Osteoblast (primary cell): ENCODE measurements at regions not wholly inside any gene's neighbourhood (a gene's known extent, or its start where the extent isn't known, plus 50 kb on each side); places are given as distances from the start of the nearest gene placed in this dataset.
A peak's percentile ranks its signal among the peaks of the same experiment; 100 is the strongest.

ENCODE experiments used
- DNase-seq: peaks from one replicate; pipeline ENCODE4 v3.0.0; 2011; ENCODE audit warnings: low spot score, mixed read lengths; ENCODE audit not compliant: insufficient read length; ENCODE audit errors: missing footprints
- H2AFZ ChIP-seq: 2 replicates; pipeline ENCODE4 v1.6.0; 2011; ENCODE audit warnings: mild to moderate bottlenecking, low read length
- H3K27ac ChIP-seq: 2 replicates; pipeline ENCODE4 v1.5.1; 2011; ENCODE audit warnings: mild to moderate bottlenecking, low read depth, low read length, moderate library complexity
- H3K27me3 ChIP-seq: 2 replicates; pipeline ENCODE4 v1.6.0; 2012; ENCODE audit warnings: mild to moderate bottlenecking, control low read depth, inconsistent platforms, low read length, moderate library complexity; ENCODE audit not compliant: insufficient read depth
- H3K36me3 ChIP-seq: 2 replicates; pipeline ENCODE4 v1.5.1; 2011; ENCODE audit warnings: mild to moderate bottlenecking, low read length, control low read depth, moderate library complexity; ENCODE audit not compliant: insufficient read depth
- H3K4me1 ChIP-seq: 2 replicates; pipeline ENCODE4 v1.5.1; 2011; ENCODE audit warnings: mild to moderate bottlenecking, low read length, control low read depth, moderate library complexity; ENCODE audit not compliant: insufficient read depth
- H3K4me2 ChIP-seq: 2 replicates; pipeline ENCODE4 v1.6.0; 2011; ENCODE audit warnings: mild to moderate bottlenecking, low read length; ENCODE audit not compliant: insufficient read depth
- H3K4me3 ChIP-seq: fragments of 200-600 bp; sonication (generic); 3 replicates; pipeline ENCODE4 v1.5.1; 2012; ENCODE audit warnings: mild to moderate bottlenecking, low read length, inconsistent platforms; ENCODE audit not compliant: insufficient read depth
- H3K79me2 ChIP-seq: 2 replicates; pipeline ENCODE4 v1.6.0; 2012; ENCODE audit warnings: mild to moderate bottlenecking, low read length, control low read depth, inconsistent platforms; ENCODE audit not compliant: insufficient read depth
- H3K9me3 ChIP-seq: 2 replicates; pipeline ENCODE4 v1.5.1; 2011; ENCODE audit warnings: low read depth, low read length, control low read depth
- H4K20me1 ChIP-seq: 2 replicates; pipeline ENCODE4 v1.6.0; 2012; ENCODE audit warnings: mild to moderate bottlenecking, low read length, control low read depth; ENCODE audit not compliant: insufficient read depth
- TF ChIP-seq, protein P1 (sequence below): IDR thresholded peaks from 2 replicates; pipeline ENCODE4 v1.5.1; 2011; ENCODE audit warnings: mild to moderate bottlenecking, low read depth, low read length, moderate library complexity; ENCODE audit errors: extremely low read depth

DNA sequence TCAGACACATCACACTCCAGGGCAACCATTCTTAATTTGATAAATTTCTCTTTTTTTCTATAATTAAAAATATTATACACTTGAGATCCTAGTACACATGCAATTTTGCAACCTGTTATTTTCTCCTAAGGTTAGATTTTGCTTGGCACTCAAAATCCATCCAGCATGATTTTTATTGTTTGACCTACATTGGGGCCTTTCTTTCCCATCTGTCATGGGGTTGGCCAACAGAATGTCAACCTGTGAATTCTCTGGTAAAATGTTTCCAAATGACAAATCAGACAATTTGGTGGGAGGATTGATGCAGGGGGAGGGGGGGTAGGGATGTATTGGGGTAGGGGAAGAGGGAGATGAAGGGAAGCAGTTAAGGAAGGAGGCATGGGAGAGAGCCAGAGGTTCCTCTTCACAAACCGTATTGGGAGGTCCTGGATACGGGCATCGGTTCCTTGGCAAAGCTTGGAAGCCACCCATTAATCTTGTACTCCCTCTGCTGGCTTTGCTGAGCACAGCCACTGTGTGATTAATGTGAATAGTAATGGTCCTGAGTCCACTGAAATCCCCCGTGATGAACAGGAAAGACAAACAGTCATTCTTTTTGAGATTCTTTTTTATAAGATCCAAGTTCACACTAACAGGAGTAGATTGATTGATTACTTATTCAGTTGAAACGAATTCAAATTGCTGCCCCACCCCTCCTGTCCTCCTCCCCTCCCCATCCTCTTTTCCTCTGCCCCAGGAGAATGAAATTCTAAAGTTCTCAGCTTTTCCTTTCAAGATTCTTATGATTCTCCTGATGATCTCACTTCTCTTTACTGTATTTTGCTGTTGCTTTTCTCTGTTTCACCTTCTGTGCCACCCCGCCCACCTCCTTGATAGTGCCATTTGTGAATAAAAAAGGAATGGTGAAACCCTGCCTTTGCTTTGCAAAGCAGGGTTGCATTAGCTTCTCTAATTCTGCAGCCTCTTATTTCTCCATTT is 82.2 kb upstream of the SLC25A26 start:
- peaks cover 8% of the 10 kb centered on the region for H3K4me1 ChIP-seq
- TF ChIP-seq, protein P1, sequence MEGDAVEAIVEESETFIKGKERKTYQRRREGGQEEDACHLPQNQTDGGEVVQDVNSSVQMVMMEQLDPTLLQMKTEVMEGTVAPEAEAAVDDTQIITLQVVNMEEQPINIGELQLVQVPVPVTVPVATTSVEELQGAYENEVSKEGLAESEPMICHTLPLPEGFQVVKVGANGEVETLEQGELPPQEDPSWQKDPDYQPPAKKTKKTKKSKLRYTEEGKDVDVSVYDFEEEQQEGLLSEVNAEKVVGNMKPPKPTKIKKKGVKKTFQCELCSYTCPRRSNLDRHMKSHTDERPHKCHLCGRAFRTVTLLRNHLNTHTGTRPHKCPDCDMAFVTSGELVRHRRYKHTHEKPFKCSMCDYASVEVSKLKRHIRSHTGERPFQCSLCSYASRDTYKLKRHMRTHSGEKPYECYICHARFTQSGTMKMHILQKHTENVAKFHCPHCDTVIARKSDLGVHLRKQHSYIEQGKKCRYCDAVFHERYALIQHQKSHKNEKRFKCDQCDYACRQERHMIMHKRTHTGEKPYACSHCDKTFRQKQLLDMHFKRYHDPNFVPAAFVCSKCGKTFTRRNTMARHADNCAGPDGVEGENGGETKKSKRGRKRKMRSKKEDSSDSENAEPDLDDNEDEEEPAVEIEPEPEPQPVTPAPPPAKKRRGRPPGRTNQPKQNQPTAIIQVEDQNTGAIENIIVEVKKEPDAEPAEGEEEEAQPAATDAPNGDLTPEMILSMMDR, result peak; percentile 80
- no peak overlapping the region for H2AFZ ChIP-seq
- H3K27ac ChIP-seq, result no peak overlapping the region
- H3K36me3 ChIP-seq, result no peaks in the 10 kb centered on the region
- no peaks in the 10 kb centered on the region for H3K79me2 ChIP-seq
- no peak overlapping the region for H3K4me3 ChIP-seq
- H3K4me2 ChIP-seq, result no peak overlapping the region
- DNase-seq, result no peak
- H3K9me3 ChIP-seq, result no peaks in the 10 kb centered on the region
- no peaks in the 10 kb centered on the region for H3K27me3 ChIP-seq
- H4K20me1 ChIP-seq, result no peaks in the 10 kb centered on the region

DNA sequence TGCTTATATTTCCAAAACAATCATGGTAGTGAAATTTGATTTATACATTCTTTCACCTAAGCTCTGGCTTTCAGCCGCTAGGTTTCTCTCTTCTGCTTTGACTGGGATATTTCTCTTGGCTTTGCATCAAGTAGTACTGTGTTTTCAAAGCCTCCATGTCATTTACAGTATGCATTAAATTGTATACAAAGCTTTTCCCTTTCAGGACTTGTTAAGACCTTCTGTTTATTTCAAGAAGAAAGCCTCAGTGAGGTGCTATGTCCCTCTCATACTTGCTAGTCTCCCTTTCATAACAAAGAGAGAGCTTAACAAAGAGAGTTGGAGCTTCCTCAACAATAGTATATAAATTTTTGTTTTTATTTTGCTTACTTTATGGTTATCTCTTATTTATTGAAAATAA is 84.2 kb upstream of the SLC25A26 start:
- Histone ChIP-seq H3K36me3 (no peaks in the 10 kb centered on the region), H4K20me1 (no peaks in the 10 kb centered on the region), H3K4me2 (no peak overlapping the region), H3K27me3 (no peaks in the 10 kb centered on the region), H3K27ac (no peak overlapping the region), H2AFZ (no peak overlapping the region), H3K4me3 (no peak overlapping the region), H3K4me1 (peaks cover 14% of the 10 kb centered on the region), H3K79me2 (no peaks in the 10 kb centered on the region), H3K9me3 (no peaks in the 10 kb centered on the region)
- no peak for DNase-seq
- TF ChIP-seq, protein P1, result no peak

DNA sequence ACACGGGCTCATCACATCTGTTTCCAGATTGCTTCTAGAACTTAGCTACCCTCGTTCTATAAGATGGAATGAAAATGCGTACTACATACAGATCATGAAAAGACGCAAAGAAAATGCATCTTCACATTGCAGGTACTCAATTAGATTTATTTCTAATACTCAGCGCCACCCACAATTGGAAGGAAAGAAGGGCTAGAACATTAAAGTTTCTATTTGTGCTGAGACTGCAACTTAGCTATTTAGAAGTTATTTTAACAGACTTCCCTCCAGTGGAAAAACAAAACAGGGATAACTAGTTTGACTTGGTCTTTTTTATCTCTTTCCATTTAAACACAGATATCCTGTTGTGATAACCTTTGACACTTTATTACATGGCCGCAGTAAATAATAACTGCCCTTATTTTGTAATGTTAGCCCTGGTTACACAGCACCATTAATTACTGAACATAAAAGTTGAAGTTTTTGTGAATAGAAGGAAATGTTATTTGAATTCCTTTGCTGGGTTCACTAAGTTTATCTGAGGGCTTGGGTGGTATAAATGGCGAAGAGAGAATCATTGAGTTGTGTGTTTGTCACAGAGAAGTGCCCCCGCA is 86.9 kb upstream of the SLC25A26 start:
- H3K4me2 ChIP-seq, result no peak overlapping the region
- DNase-seq, result no peak
- no peaks in the 10 kb centered on the region for H3K9me3 ChIP-seq
- H3K27me3 ChIP-seq, result no peaks in the 10 kb centered on the region
- TF ChIP-seq, protein P1, result no peak
- H4K20me1 ChIP-seq, result no peaks in the 10 kb centered on the region
- H3K36me3 ChIP-seq, result no peaks in the 10 kb centered on the region
- H2AFZ ChIP-seq, result no peak overlapping the region
- no peak overlapping the region for H3K27ac ChIP-seq
- no peaks in the 10 kb centered on the region for H3K79me2 ChIP-seq
- peaks cover 8% of the 10 kb centered on the region for H3K4me1 ChIP-seq
- no peak overlapping the region for H3K4me3 ChIP-seq
